ENCODE measurements at regions not wholly inside any gene's neighbourhood (a gene's known extent, or its start where the extent isn't known, plus 50 kb on each side); places are given as distances from the start of the nearest gene placed in this dataset.

DNA sequence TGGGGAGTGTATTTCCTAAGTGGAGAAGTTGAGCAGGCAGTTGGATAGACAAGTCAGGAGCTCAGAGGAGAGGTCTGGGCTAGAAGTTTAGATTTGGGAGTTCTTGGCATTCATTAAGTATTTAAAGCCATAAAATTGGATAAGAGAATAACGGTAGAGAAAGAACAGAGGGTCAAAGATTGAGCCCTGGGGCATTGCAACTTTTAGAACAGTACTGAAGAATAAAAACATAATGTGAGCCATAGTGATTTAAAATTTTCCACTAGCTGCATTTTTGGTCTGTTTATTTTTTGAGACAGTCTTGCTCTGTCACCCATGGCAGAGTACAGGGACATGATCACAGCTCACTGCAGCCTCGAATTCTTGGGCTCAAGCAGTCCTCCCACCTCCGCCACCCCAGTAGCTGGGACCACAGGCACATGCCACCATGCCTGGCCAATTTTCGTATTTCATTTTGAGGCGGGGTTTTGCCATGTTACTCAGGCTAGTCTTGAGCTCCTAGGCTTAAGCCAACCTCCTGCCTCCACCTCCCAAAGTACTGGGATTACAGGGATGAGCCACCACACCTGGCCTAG, 85.9 kb upstream of the SOX13 start:
- Histone ChIP-seq H3K79me2 (ENCODE audit: control insufficient read depth, insufficient read depth, low read length) (no peaks in the 10 kb centered on the region), H3K4me2 (ENCODE audit: insufficient read depth, low read length) (no peak overlapping the region), H3K9me3 (replicated peaks; ENCODE audit: control insufficient read depth, insufficient read depth, low read length) (no peaks in the 10 kb centered on the region), H4K20me1 (replicated peaks; ENCODE audit: control insufficient read depth, extremely low read depth, insufficient read depth, low read length) (no peaks in the 10 kb centered on the region), H3K36me3 (ENCODE audit: control insufficient read depth in 2 of 2, extremely low read depth in 1 of 2, insufficient read depth in 2 of 2, low read length in 2 of 2) (no peaks in the 10 kb centered on the region), H3K9ac (replicated peaks; ENCODE audit: extremely low read depth, insufficient read depth, low read length) (no peak overlapping the region), H3K27ac (ENCODE audit: insufficient read depth, low read depth, low read length) (no peak overlapping the region), H3K4me1 (ENCODE audit: control insufficient read depth, extremely low read depth, insufficient read depth, low read length) (no peaks in the 10 kb centered on the region), H3K9me1 (replicated peaks; ENCODE audit: control insufficient read depth, extremely low read depth, insufficient read depth, low read length) (no peaks in the 10 kb centered on the region), H2AFZ (ENCODE audit: low read depth, low read length) (no peak overlapping the region), H3K27me3 (ENCODE audit: control insufficient read depth in 2 of 2, insufficient read depth in 2 of 2, low read length in 2 of 2) (peaks cover 7% of the 10 kb centered on the region in 2 experiments), H3K4me3 (replicated peaks in 1 of 3; ENCODE audit: insufficient read depth in 1 of 3, low read depth in 1 of 3, low read length in 3 of 3) (no peak overlapping the region)
- ChIA-PET POLR2A (no interaction called here), CTCF (interaction anchor here (0.5 kb wide), 1 partner anchor 1002 kb away, joined by 3 read pairs; no protein-coding TSS in a partner anchor)
- DNase-seq (ENCODE audit: low read depth, low spot score) (no peak), FAIRE-seq (no peak)
- intact Hi-C loops (cut with micrococcal nuclease) (no loop called here), dilution Hi-C loops (cut with MboI; ENCODE audit: extremely low pct_ligation_motif_present, low sequenced_read_pairs) (no loop called here)
- TF ChIP-seq POLR2A (IDR thresholded peaks at IDR 0.05; ENCODE audit: low read depth, low read length) (no peak), JUN (IDR thresholded peaks at IDR 0.05; ENCODE audit: borderline replicate concordance, insufficient read depth, insufficient read length, low read depth) (no peak), MYC (IDR thresholded peaks at IDR 0.05; ENCODE audit: low read depth, low read length) (no peak), EZH2 (IDR thresholded peaks at IDR 0.05; ENCODE audit: borderline replicate concordance, low read depth, low read length, severe bottlenecking) (no peak), GATA2 (IDR thresholded peaks at IDR 0.05; ENCODE audit: insufficient read depth, insufficient read length, low read depth, low read length) (no peak), POLR2AphosphoS5 (IDR thresholded peaks at IDR 0.05; ENCODE audit: insufficient read depth, low read depth, low read length) (no peak), FOS (IDR thresholded peaks at IDR 0.05; ENCODE audit: borderline replicate concordance, insufficient read depth, low read length) (no peak)
- TF ChIP-seq, protein P1, sequence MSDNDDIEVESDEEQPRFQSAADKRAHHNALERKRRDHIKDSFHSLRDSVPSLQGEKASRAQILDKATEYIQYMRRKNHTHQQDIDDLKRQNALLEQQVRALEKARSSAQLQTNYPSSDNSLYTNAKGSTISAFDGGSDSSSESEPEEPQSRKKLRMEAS (IDR thresholded peaks at IDR 0.05; ENCODE audit: insufficient read depth, insufficient read length) = no peak
- TF ChIP-seq, protein P2, sequence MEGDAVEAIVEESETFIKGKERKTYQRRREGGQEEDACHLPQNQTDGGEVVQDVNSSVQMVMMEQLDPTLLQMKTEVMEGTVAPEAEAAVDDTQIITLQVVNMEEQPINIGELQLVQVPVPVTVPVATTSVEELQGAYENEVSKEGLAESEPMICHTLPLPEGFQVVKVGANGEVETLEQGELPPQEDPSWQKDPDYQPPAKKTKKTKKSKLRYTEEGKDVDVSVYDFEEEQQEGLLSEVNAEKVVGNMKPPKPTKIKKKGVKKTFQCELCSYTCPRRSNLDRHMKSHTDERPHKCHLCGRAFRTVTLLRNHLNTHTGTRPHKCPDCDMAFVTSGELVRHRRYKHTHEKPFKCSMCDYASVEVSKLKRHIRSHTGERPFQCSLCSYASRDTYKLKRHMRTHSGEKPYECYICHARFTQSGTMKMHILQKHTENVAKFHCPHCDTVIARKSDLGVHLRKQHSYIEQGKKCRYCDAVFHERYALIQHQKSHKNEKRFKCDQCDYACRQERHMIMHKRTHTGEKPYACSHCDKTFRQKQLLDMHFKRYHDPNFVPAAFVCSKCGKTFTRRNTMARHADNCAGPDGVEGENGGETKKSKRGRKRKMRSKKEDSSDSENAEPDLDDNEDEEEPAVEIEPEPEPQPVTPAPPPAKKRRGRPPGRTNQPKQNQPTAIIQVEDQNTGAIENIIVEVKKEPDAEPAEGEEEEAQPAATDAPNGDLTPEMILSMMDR (IDR thresholded peaks at IDR 0.05; ENCODE audit: extremely low read depth in 1 of 2, insufficient read depth in 1 of 2, low read depth in 1 of 2, low read length in 2 of 2) = no peak
- BruUV-seq (replicated peaks) = no TSS peak
